ENCODE measurements at regions not wholly inside any gene's neighbourhood (a gene's known extent, or its start where the extent isn't known, plus 50 kb on each side); places are given as distances from the start of the nearest gene placed in this dataset.

DNA sequence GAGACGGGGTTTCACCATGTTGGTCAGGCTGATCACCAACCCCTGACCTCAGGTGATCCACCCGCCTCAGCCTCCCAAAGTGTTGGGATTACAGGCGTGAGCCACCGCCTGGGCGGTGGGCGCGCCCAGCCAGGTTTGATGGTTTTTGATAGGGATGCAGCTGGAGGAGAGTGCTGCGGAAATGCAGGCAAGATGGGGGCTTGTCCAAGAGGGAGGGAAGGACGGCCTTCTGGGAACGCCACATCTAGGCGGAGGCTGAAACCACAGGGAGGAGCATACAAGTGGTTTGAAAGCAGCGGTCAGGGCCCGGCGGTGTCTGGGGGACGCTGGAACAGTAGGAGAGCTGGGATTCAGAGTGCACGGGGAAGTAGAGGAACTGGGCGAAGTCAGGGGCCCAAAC lies 134.6 kb downstream of the VRK1 start:
- ATAC-seq (no peak), DNase-seq (no peak)
- intact Hi-C loops (cut with DNase I, micrococcal nuclease) = no loop called here

DNA sequence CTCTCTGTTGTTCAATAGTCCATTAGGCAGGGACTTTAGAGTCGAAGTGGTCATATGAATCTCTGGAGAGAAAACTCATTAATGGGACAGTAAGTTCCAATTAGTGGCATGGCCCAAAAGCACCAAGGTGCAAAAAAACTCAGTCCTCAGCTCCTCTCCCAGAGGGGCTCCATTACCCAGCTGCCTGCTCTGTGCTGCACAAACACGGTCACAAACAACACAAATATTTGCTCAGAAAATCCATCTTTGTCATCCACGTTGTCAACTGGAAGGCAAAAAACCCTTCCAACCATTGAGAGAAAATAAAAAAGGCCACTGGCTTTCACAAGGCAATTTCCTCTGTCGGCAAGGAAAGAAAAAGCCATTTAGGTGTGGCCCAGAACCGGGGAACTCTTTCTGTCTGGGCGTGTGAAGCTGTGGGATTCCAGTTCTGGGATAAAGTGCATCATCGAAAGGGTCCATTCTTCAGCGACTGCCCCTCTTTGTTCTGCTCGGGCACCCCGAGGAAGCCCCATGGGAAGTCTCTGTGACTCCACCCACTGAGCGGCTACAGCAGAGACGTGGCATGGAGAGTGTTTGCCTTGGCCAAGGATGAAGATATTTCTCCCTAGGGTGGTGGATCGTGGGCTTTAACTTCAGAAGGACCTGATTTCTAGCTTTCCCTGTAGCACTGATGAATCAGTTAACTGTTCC lies 137.6 kb downstream of the VRK1 start:
- no peak for DNase-seq
- intact Hi-C loops (cut with DNase I, micrococcal nuclease) = no loop called here
- ATAC-seq = no peak

DNA sequence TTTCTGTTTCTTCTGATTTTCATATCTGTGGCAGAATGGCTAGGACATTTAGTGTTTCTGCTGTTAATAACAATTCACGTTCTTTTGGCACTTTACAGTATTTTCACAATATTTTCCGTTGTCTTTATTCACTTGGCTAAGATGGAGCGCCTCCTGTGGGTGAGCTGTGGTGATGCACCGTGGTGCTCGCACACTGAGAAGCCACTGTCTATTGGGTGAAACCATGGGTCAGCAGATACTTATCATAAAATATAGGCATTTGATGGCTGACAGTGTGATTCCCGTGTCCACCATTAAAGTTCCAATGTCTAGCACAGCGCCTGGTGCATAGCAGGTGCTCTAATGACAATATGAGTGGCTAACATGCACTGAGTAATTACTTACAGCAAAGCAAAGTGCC lies 141.8 kb downstream of the VRK1 start:
- DNase-seq = no peak
- no peak for ATAC-seq
- intact Hi-C loops (cut with DNase I, micrococcal nuclease) = no loop called here

DNA sequence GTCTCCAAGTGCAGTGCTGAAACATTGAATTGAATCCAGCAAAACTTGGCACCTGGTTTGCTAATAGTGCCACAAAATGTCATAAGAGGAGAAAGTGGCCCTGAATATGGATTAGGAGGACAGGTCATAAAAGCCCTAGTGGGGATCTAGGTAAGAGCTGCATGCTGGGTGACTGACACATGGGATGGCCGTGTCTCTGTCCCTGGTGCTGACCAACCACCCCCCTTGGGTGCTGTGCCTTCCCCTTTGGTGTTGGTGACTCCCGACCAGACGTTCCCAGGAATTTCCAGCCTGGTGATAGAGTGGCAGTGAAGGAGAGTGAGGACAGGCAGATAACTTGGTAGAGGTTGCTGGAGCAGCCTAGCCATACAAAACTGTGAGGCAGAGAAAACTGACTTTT lies 142.8 kb downstream of the VRK1 start:
- intact Hi-C loops (cut with DNase I, micrococcal nuclease) = no loop called here
- ATAC-seq (no peak), DNase-seq (no peak)

DNA sequence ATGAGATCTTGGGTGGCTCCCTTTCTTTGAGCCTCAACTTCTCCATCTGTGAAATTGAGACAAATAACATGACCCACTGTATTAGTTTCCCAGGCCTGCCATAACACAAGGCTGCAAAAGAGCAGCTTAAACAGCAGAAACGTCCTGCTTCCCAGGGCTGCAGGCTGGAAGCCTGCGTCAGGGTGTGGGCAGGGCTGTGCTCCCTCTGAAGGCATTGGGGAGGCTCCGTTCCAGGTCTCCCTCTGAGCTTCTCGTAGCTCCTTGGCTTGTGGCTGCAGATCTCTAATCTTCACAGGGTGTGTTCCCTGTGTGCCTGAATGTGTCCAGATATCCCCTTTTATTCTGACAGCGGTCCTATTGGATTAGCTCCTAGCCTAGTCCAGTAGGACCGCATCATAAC lies 147.1 kb downstream of the VRK1 start:
- intact Hi-C loops (cut with DNase I, micrococcal nuclease) = no loop called here
- ATAC-seq (no peak), DNase-seq (no peak)

DNA sequence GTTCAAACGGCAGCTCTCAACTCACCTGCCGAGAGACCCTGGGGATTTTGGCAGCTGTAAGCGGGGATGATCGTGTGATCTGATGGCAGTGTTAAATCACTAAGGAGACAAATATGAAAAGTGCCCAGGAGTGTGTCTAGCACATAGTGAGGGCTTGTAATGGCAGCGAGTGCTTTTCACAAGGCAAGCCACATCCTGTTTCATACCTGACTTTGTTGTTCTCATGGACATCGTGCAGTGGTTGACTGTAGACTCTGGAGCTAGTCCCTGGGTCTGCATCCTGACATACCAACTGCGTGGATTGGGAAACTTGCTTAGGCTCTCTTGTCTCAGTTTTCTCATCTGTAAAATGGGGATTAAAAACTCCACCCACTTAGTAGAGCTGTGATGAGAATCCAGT lies 148.5 kb downstream of the VRK1 start:
- DNase-seq (no peak), ATAC-seq (no peak)
- intact Hi-C loops (cut with DNase I, micrococcal nuclease) = no loop called here

DNA sequence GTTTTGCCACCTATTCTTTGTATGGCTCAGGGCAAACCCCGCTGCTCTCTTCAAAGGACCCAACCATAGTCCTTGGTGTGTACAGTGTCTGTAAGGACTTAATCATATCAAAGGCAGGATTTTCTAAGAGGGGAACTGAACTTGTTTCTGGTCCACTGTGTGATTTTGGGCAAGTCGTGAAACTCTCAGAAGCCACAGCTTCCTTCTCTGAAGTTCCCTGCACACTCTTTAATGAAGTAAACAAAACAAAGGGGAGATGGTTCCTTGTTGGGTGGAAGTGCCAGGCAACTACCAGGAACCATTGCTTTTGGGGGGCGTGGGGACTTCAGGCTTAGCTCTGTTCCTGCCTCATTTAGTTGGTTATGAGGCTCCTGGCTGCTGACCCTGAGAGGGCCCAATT lies 152.4 kb downstream of the VRK1 start:
- intact Hi-C loops (cut with DNase I, micrococcal nuclease) = no loop called here
- DNase-seq (no peak), ATAC-seq (no peak)

DNA sequence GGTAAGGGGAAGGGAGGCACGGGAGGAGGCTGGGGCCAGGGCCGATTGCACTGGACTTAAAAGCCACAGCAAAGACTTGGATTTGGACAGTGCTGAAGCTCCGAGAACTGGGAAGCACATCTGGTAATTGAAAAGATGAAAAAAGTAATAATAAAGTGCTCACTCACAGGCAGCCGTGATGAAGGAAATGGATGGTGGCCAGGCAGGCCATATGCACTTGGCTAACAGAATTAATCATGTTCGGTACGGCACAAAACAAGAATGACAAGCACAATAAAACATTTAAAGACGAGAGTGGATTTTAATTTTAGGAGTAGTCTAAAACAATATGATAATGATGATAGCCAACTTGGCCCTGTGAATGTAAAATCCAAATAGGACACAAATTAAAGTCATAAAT lies 154.3 kb downstream of the VRK1 start:
- DNase-seq (no peak), ATAC-seq (no peak)
- intact Hi-C loops (cut with DNase I, micrococcal nuclease) = no loop called here

DNA sequence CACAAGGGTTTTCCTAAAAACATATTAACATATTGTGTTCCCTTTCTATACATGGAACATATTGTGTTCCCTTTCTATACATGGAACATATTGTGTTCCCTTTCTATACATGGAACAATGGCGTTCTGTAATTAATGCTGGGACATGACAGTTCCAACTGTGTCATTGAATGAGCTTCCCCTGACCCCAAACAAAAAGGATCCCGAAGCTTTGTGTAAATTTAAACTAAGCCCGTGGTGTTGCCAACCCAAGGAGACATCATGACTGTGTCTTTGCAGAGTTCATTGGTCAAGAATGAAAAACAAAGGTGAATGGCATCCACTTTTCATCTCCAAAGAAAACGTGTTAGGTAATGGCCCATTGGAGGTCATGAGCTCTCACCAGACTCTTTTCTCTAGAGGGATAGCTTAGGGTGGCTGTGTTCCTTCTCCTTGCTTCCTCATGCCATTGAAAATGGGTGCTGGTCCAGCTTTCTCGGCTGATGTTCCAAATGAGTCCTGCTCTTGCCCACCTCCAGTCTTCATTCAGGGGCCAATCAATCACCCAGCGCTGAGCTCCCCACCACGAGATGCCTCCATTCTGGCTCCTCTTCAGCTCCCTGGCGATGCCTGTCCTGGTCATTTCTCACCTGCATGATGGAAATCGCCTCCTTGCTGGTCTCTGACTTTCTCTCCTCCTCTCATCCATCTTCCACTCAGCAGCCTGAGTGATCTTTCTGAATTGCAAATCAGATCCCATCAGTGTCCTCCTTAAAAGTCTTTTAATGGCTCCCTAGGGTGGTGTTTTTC lies 156.1 kb downstream of the VRK1 start:
- ATAC-seq = no peak
- intact Hi-C loops (cut with DNase I, micrococcal nuclease) = no loop called here
- no peak for DNase-seq

DNA sequence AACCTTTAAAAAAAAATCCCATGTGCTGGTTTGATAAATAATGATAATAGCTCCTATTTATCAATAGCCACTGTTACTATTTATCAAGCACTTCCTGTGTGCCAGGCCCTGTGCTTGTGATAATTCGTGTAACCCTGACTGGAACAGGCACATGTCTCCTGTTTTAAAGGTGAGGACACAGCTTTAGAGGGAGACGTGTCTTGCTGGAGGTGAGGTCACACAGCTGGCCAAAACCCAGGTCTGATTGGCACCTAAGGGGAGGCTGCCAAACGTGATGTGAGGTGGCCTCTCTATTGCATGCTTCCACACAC lies 156.6 kb downstream of the VRK1 start:
- DNase-seq = no peak
- ATAC-seq = no peak
- intact Hi-C loops (cut with DNase I, micrococcal nuclease) = no loop called here

DNA sequence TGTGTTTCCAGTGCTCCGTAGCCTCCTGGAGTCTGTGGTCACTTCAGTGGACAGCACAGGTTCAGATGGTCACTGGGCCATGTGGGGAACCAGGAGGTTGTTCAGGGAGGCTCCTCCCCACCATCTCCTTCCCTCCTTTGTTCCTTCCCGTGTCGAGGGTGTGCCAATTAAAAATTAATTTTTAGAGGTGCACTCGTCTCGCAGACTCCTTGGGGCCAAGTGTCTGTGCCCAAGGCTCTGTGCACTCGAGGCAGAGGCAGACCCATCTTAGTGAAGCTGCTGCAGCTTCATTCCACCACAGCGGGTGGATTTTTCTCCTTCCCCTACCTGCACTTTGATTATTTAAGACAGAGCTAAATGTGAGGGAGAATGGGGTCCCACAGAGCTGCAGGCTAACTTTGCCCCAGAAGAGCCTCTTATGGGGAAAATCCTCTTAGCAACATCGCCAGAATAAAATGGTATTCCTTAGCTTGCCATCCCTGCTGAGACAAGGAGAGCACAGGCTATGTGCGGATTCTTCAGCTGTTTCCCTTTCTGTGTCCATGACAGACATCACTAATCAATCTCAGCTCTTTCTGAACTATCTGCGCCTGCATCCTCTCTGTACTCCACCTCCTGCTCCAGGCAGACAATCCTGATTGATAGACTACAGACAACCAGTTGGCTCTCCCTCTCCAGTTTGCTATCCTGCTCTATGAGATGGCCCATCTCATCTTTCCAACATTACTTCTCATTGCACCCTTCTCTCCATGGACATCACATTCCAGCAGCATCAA lies 159.5 kb downstream of the VRK1 start:
- no peak for ATAC-seq
- intact Hi-C loops (cut with DNase I, micrococcal nuclease) = no loop called here

DNA sequence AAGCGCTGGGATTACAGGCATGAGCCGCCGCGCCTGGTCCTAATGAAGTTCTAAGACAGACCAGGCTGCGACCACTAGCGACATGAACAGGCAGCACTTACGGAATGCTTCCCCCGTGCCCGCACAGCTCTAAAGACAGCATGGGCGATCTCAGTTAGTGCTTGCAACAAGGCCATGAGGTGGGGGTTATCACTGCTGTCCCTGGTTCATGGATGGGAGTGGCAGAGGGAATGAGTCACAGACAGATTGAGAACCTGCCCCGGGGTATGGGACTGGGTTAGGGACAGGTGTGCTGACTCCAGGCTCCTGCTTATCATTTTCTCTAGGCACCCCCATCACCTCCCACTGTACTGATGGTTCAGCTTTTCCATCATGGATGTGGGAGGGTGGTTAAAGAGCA lies 160.9 kb downstream of the VRK1 start:
- DNase-seq = no peak
- ATAC-seq = no peak
- intact Hi-C loops (cut with DNase I, micrococcal nuclease) = no loop called here

More for the DNA sequence above, 159.5 kb downstream of the VRK1 start:
- no peak for DNase-seq

DNA sequence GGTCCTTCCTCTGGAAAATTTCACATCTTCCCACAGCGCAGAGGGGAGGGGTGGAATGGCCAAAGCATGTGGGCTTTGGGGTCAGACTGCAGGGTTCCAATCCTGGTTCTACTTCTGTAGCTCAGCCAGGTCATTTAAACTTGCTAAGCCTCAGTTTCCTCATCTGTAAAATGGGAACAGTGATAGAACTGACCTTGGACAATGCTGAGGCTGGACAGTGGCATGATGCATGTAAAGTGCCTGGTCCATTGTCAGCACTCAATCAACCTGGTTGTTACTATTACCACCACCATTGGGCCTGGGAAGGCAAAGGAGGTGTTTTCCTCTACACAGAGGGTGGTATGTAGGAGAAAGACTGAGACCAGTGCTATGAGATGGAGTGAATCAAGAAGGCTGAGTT lies 162.8 kb downstream of the VRK1 start:
- no peak for ATAC-seq
- intact Hi-C loops (cut with DNase I, micrococcal nuclease) = no loop called here
- no peak for DNase-seq

DNA sequence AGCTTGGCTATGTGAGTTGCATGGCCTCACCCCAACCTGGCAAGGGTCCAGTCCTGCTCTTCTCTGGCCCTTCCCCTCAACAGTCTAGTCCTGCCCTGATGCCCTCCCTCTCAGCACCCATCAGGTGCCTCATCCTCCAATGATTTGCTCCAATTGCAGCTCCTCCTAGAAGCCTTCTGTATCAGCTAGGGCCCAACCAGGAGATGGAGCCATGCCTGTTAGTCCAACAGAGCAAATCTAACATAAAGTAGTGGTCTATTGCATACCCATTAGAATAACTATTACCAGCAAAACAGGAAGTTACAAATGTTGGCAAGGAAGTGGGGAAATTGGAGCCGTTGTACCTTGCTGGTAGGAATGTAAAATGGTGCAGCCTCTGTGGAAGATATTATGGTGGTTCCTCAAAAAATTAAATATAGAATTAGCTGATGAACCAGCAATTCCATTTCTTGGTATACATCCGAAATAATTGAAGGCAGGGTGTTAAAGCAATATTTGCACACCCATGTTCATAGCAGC lies 163.5 kb downstream of the VRK1 start:
- DNase-seq = no peak
- intact Hi-C loops (cut with DNase I, micrococcal nuclease) = no loop called here
- ATAC-seq = no peak

DNA sequence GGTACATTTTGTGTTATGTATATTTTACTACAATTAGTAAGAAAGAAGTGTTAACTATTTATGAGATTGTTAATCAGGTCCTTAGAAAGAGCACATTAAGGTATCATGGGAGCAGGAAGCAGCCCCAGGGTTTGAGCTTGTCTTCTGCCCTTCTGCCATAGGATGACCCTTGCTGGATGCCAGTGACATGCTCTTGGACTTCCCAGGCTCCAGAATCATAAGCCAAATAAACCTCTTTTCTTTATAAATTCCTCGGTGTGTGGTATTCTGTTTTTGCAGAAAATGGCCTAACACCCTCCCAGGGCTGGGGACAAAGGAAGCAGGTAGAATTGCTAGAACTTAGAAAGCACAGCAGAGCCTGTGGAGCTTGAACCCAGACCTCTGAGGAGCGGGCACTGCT lies 164.7 kb downstream of the VRK1 start:
- DNase-seq = no peak
- ATAC-seq = no peak
- intact Hi-C loops (cut with DNase I, micrococcal nuclease) = no loop called here

DNA sequence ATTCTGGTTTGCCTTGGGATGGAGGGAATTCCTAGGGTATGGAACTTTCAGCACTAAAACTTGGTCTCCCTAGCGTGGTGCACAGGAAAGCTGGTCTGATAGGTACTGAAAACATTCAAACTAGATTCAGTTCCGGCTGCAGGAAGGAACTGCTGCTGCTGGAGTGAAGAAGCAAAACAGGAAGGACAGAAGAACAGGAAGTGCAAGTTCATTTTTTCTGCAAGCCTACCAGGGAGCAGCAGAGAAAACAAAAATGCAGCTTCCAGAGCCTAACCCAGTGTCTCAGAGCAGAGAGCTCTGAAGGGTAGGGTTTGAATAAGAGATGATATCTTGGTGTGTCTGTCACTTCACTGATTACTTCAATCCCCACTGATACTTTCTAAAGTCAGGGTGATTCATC lies 165.2 kb downstream of the VRK1 start:
- no peak for DNase-seq
- ATAC-seq = no peak
- intact Hi-C loops (cut with DNase I, micrococcal nuclease) = no loop called here

DNA sequence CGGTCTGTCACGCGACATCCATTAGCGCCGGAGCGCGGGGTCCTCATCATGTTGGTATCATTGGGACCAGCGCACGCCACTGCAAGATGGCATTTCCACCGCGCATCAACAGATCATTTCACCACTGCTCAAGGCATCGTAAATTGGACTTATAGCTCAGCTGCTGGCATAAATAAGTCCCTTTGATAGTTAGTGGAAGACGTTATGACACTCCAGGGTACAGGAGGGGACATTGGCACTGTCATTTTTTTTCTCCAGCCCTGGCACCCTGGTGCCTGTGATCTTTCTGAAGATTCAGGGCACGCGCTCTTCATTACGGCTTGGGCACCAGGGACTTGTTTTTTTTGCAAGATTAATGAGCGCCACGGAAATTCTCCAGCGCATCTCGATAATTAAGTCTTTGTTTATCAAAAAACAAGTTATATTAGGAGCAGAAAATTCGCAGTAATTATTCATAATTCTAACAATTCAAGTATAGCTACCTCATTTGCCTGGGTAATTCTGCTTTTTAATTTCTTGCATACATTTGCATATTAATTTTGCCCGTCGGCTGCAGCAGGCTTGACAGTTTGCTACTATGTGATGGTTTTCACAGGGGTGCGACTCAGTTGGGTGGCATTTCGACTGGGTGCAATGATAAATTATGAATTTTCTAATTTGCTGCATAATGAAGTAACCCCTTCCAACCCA lies 167.7 kb downstream of the VRK1 start:
- ATAC-seq (no peak), DNase-seq (no peak)
- intact Hi-C loops (cut with DNase I, micrococcal nuclease) = no loop called here

DNA sequence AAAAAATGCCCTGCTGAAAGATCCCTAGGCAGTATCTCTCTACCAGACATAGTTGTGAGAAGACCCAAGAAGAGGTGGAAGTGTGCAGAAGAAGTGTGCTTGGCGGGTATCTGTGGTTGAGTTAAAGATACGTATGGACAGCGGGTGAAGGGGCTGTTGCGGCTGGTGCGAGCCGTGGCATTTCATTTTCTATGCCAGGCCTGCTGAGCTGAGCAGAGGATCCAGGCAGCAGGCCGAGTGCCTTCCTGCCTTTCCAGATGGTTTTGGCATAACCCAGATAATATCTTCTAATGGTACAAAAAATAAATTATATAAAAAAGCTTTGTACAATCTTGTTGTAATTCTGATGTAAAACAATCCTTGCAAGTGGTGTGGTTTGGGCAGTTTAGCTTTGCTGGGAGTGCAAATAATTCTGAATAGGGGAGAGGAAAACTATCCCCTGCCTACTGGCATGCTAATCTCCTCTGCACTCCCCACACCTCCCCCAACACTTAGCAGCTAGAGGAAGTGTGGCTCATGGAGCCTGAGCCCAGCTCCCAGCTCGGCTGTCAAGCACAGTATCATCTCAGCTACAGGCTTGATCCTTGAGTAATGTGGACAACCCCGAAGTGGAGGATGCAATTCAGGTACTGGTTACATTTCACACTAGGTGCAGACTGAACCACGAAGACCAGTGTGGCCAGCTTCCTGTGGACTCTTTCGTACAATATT lies 168.9 kb downstream of the VRK1 start:
- ATAC-seq (no peak), DNase-seq (no peak)
- intact Hi-C loops (cut with DNase I, micrococcal nuclease) = no loop called here

DNA sequence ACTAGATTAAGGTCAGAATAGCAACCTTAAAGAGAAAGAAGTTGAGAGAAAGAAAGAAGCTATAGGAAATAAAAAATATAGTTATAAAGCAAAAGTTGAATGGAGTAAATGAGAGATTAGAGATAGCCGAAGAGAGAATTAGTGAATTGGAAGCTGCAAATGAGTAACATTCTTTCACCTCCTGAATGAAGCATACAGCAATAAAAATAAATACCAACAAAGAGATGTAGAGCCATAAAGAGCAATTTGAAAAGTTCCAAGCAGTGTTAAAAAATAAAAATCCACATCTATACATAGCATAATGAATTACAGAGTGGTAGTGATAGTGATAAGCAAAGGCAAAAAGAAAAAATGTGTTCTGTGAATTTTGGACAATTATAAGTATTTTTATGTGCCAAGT lies 177.9 kb downstream of the VRK1 start:
- no peak for DNase-seq
- intact Hi-C loops (cut with DNase I, micrococcal nuclease) = no loop called here
- no peak for ATAC-seq
